HCT116 (cell line): ENCODE measurements at regions not wholly inside any gene's neighbourhood (a gene's known extent, or its start where the extent isn't known, plus 50 kb on each side); places are given as distances from the start of the nearest gene placed in this dataset.

Experiments
- ATAC-seq: fragments of 200-7000 bp; cut with Tn5 transposase; 2 replicates; pipeline ENCODE4 v1.9.1; 2020; ENCODE audit warnings: mild to moderate bottlenecking, moderate library complexity
- BruUV-seq: library from RNA; stranded (reverse); fragments of 400-500 nt; replicated peaks from 2 replicates; lab custom pipeline; 2021; lab: Mats Ljungman, UMichigan
- CTCF ChIA-PET: fragments of 300-600 bp; sonication (Branson Sonifier 250); formaldehyde crosslinking; loops from one replicate; lab custom pipeline; 2021; ENCODE audit warnings: antibody characterized with exemption; lab: Charles Lee
- POLR2A ChIA-PET: fragments of 300-600, 350-600 bp; sonication (Branson Sonifier 250); formaldehyde crosslinking; loops from one replicate; lab custom pipeline; 2021; ENCODE audit warnings: antibody characterized with exemption; lab: Charles Lee
- RAD21 ChIA-PET, 2 experiments: fragments of 300-600 bp; sonication (Branson Sonifier 250); formaldehyde crosslinking; loops; one replicate each; lab custom pipeline; 2023; ENCODE audit warnings: low total read pairs in 2 of 2; ENCODE audit not compliant: uncharacterized antibody in 2 of 2, unreplicated experiment in 2 of 2, low non-redundant PET in 1 of 2; lab: Charles Lee
- DNase-seq: peaks from one replicate; pipeline ENCODE4 v3.0.0-alpha.2; 2010; ENCODE audit warnings: low read depth, low spot score
- H2AFZ ChIP-seq: fragments of 200-600 bp; shearing (Covaris generic), sonication (generic); 2 replicates; pipeline ENCODE4 v1.6.1; 2017; ENCODE audit warnings: low read depth, mixed run types, mixed read lengths, antibody characterized with exemption, low read length; ENCODE audit not compliant: poor library complexity, severe bottlenecking
- H3K27ac ChIP-seq: 2 replicates; pipeline ENCODE4 v1.5.1; 2012; ENCODE audit warnings: low read depth, low read length
- H3K27me3 ChIP-seq: fragments of 200-600 bp; sonication (generic); 2 replicates; pipeline ENCODE4 v1.6.1; 2016; ENCODE audit warnings: mixed run types, low read length, mixed read lengths; ENCODE audit not compliant: insufficient read depth
- H3K36me3 ChIP-seq, 2 experiments: fragments of 200-500 bp in 1 of 2; fragments of 200-600 bp in 1 of 2; sonication (Bioruptor generic) in 1 of 2; sonication (generic) in 1 of 2; 2 replicates each; pipeline versions ENCODE4 v1.5.1 to v1.6.1; 2014 to 2016; ENCODE audit warnings: low read length in 2 of 2, inconsistent platforms in 1 of 2, mixed read lengths in 1 of 2, mixed run types in 1 of 2; ENCODE audit not compliant: insufficient read depth in 2 of 2, control insufficient read depth in 1 of 2
- H3K4me1 ChIP-seq, 2 experiments: fragments of 200-600 bp in 1 of 2; sonication (generic) in 1 of 2; 2 replicates each; pipeline versions ENCODE4 v1.5.1 to v1.6.1; 2012 to 2017; ENCODE audit warnings: low read length in 2 of 2, inconsistent platforms in 1 of 2, mild to moderate bottlenecking in 1 of 2, mixed read lengths in 1 of 2, mixed run types in 1 of 2, moderate library complexity in 1 of 2; ENCODE audit not compliant: insufficient read depth in 2 of 2, control insufficient read depth in 1 of 2
- H3K4me2 ChIP-seq: fragments of 200-600 bp; sonication (generic); 2 replicates; pipeline ENCODE4 v1.6.1; 2017; ENCODE audit warnings: mixed run types, low read length, mixed read lengths
- H3K4me3 ChIP-seq, 2 experiments: fragments of 200-600 bp in 1 of 2; sonication (generic) in 1 of 2; replicated peaks in 1 of 2; 2 replicates each; pipeline ENCODE4 v1.5.1; 2011 to 2016; ENCODE audit warnings: low read length in 2 of 2, control low read depth in 1 of 2, low read depth in 1 of 2, mild to moderate bottlenecking in 1 of 2, mixed read lengths in 1 of 2, mixed run types in 1 of 2
- H3K79me2 ChIP-seq: fragments of 200-600 bp; sonication (generic); 2 replicates; pipeline ENCODE4 v1.6.1; 2017; ENCODE audit warnings: mild to moderate bottlenecking, mixed run types, low read length, moderate library complexity, mixed read lengths; ENCODE audit not compliant: insufficient read depth
- H3K9ac ChIP-seq: fragments of 200-600 bp; sonication (generic); 2 replicates; pipeline ENCODE4 v1.6.1; 2016; ENCODE audit warnings: low read length, mixed read lengths
- H3K9me2 ChIP-seq: fragments of 200-600 bp; sonication (generic), shearing (Covaris generic); 2 replicates; pipeline ENCODE4 v1.6.1; 2017; ENCODE audit warnings: mixed run types, mild to moderate bottlenecking, moderate library complexity; ENCODE audit not compliant: insufficient read depth
- H3K9me3 ChIP-seq, 2 experiments: fragments of 200-500 bp in 1 of 2; fragments of 200-600 bp in 1 of 2; sonication (Bioruptor generic) in 1 of 2; sonication (generic) in 1 of 2; 2 replicates each; pipeline ENCODE4 v1.6.1; 2014 to 2017; ENCODE audit warnings: low read length in 2 of 2, mixed read lengths in 2 of 2, inconsistent platforms in 1 of 2, low read depth in 1 of 2, mild to moderate bottlenecking in 1 of 2, mixed run types in 1 of 2, moderate library complexity in 1 of 2; ENCODE audit not compliant: control insufficient read depth in 1 of 2, insufficient read depth in 1 of 2
- H4K20me1 ChIP-seq: fragments of 200-600 bp; sonication (generic), shearing (Covaris generic); 2 replicates; pipeline ENCODE4 v1.6.1; 2017; ENCODE audit warnings: mixed run types, mild to moderate bottlenecking, moderate library complexity; ENCODE audit not compliant: insufficient read depth
- ATF3 ChIP-seq: IDR thresholded peaks from 2 replicates; pipeline ENCODE4 v1.6.1; 2012
- CEBPB ChIP-seq: IDR thresholded peaks from 2 replicates; pipeline ENCODE4 v1.6.1; 2012; ENCODE audit warnings: low read depth
- EGR1 ChIP-seq: IDR thresholded peaks from 2 replicates; pipeline ENCODE4 v1.6.1; 2012; ENCODE audit warnings: low read depth
- ELF1 ChIP-seq: IDR thresholded peaks from 2 replicates; pipeline ENCODE4 v1.6.1; 2012; ENCODE audit warnings: low read depth, borderline replicate concordance
- EZH2 ChIP-seq: fragments of 200-600 bp; sonication (generic); IDR thresholded peaks from 2 replicates; pipeline ENCODE4 v1.6.1; 2017; ENCODE audit warnings: antibody characterized with exemption, mixed run types
- FOSL1 ChIP-seq: IDR thresholded peaks from 2 replicates; pipeline ENCODE4 v1.6.1; 2012; ENCODE audit warnings: low read depth
- MAX ChIP-seq: IDR thresholded peaks from 2 replicates; pipeline ENCODE4 v1.6.1; 2012
- POLR2A ChIP-seq: IDR thresholded peaks from 2 replicates; pipeline ENCODE4 v1.7.0; 2011; ENCODE audit warnings: borderline replicate concordance; ENCODE audit not compliant: insufficient read depth, insufficient read length; ENCODE audit errors: extremely low read depth
- POLR2AphosphoS5 ChIP-seq: IDR thresholded peaks from 2 replicates; pipeline ENCODE4 v1.6.1; 2011; ENCODE audit warnings: mild to moderate bottlenecking, low read depth, low read length, moderate library complexity
- RAD21 ChIP-seq: IDR thresholded peaks from 2 replicates; pipeline ENCODE4 v1.6.1; 2012; ENCODE audit warnings: low read depth, mild to moderate bottlenecking
- SIN3A ChIP-seq: IDR thresholded peaks from 2 replicates; pipeline ENCODE4 v1.6.1; 2012; ENCODE audit warnings: low read depth
- YY1 ChIP-seq: IDR thresholded peaks from 2 replicates; pipeline ENCODE4 v1.6.1; 2011; ENCODE audit warnings: low read length, low read depth, moderate library complexity, mild to moderate bottlenecking; ENCODE audit not compliant: insufficient replicate concordance; ENCODE audit errors: extremely low read depth
- ZFX ChIP-seq: fragments of 450-650 bp; IDR thresholded peaks from 2 replicates; pipeline ENCODE4 v1.6.1; 2017
- intact Hi-C: fragments of 100-400 bp; cut with micrococcal nuclease; formaldehyde crosslinking; loops from 2 replicates; pipeline ENCODE4 v1.10.0; 2022

GRCh38 chr1:229895605-229896004 lies 171.4 kb upstream of the GALNT2 start:
- Histone ChIP-seq H3K27me3 (peaks cover 9% of the 10 kb centered on the region; the same call in 1 of the 2 replicates), H3K9me2 (no peaks in the 10 kb centered on the region), H3K79me2 (no peaks in the 10 kb centered on the region), H3K4me1 (peaks cover 0 to 7% of the 10 kb centered on the region in 2 experiments; a peak in 1 of 4 replicates), H2AFZ (no peak overlapping the region), H3K27ac (no peak overlapping the region), H4K20me1 (no peaks in the 10 kb centered on the region; the same call in 1 of the 2 replicates), H3K36me3 (no peaks in the 10 kb centered on the region), H3K9me3 (no peaks in the 10 kb centered on the region), H3K4me3 (no peak overlapping the region), H3K9ac (no peak overlapping the region), H3K4me2 (no peak overlapping the region)
- POLR2A ChIA-PET, result no interaction called here
- no TSS peak for BruUV-seq
- DNase-seq (no peak), ATAC-seq (no peak)
- CTCF ChIA-PET, result no interaction called here
- TF ChIP-seq FOSL1 (no peak), ELF1 (no peak), CEBPB (no peak), MAX (no peak), POLR2A (no peak), EZH2 (no peak), SIN3A (no peak), YY1 (no peak), RAD21 (no peak), EGR1 (no peak), ZFX (no peak), POLR2AphosphoS5 (no peak)
- intact Hi-C loops, result no loop called here
- RAD21 ChIA-PET, result no interaction called here

GRCh38 chr1:229896306-229896705 lies 170.7 kb upstream of the GALNT2 start:
- DNase-seq (no peak), ATAC-seq (no peak)
- Histone ChIP-seq H3K27ac (no peak overlapping the region), H3K36me3 (no peaks in the 10 kb centered on the region), H3K4me1 (peaks cover 0 to 7% of the 10 kb centered on the region in 2 experiments; a peak in 1 of 4 replicates), H2AFZ (no peak overlapping the region), H3K9ac (no peak overlapping the region), H3K27me3 (peaks cover 9% of the 10 kb centered on the region; the same call in 1 of the 2 replicates), H3K9me3 (no peaks in the 10 kb centered on the region), H3K4me3 (no peak overlapping the region), H3K9me2 (no peaks in the 10 kb centered on the region), H3K4me2 (no peak overlapping the region), H3K79me2 (no peaks in the 10 kb centered on the region), H4K20me1 (no peaks in the 10 kb centered on the region; the same call in 1 of the 2 replicates)
- BruUV-seq, result no TSS peak
- RAD21 ChIA-PET, result no interaction called here
- intact Hi-C loops, result no loop called here
- POLR2A ChIA-PET, result no interaction called here
- TF ChIP-seq RAD21 (no peak), ATF3 (no peak)
- CTCF ChIA-PET, result no interaction called here
